GM19035 (cell line): ENCODE measurements at regions not wholly inside any gene's neighbourhood (a gene's known extent, or its start where the extent isn't known, plus 50 kb on each side); places are given as distances from the start of the nearest gene placed in this dataset.

Source experiments
- ATAC-seq: cut with Tn5 transposase; IDR thresholded peaks from one replicate; pipeline ENCODE4 v1.9.1; 2021; ENCODE audit not compliant: unreplicated experiment

DNA sequence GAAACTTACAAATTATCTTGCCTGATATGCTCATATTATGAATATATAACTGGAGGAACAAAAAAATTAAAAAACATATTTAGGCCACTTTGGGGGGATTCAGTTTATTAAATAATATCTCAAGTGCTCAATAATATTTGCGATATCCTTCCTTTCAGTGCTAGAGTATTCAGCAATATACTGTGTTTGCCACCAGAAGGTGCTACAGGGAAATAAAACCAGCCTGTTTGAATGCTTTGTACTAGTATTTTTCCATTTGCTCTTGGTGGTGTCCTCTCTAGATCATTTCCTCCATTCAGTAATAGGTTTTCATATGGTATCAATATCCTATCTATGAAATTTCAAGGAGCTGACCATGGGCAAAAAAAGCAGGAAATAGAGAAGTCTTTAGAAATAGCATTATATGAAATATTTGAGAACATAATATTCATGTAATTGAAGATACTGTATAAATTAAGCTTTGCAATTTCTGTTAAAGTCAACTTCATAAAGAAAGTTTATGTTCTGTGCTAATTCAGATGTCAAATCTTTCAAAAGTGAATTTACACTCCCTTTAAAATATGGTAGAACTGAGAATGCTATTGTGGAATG, 106.2 kb upstream of the NAV3 start:
- ATAC-seq = peak; percentile 77

DNA sequence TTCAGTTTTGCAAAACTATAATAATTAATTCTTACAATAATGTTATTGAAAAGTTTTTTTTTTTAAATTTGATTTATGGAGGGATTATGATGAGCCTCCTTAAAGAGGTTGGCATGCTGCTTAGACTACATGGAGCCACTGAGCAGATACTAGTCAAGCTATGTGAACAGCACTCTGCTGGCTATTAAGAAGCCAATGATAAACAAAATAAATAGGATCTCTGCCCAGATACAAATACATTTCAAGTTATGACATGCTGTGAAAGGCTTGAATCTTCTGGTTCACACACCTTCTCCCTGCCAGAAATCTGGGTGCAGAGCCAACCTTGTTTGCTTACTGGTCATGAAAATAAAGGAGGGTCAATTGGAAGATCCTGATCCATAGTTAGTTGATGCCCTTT, 107.4 kb upstream of the NAV3 start:
- ATAC-seq = no peak

DNA sequence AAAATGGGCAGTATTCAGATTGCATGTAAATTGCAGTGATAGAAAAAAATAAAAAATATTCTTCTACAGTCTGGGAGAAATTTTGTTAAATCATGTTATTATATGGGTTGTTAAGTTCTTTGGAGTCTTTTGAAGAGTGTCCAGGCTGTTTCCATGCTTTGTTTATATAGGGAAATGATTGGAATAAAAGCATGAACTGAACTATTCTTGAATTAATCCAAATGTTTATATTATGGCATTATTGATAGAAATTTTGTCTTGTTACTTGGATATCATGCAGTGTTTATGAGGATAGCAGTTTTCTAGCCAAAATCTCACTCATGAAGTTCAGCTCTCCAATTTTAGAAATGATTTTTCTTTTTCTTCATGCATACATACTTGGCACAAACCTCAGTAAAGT, 108.2 kb upstream of the NAV3 start:
- ATAC-seq = no peak

DNA sequence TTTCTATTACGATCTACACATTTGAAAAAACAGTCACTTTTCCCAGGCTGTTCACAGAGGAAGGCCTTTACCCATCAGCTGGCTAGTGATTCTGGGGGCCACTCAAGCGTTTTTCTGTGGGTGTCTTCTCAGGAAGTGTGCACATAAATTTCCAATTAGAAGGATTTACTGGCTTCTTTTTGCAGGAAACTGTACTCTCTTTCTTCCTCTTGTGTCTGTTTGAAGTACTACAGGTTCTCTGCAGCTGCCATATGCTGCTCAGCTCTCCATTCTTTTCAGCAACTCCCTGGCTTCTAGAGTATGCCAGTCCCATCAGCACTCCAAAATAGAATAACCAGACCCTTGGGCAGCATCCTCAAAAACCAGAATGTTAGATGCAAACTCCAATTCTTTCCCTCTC, 110.4 kb upstream of the NAV3 start:
- ATAC-seq = no peak

DNA sequence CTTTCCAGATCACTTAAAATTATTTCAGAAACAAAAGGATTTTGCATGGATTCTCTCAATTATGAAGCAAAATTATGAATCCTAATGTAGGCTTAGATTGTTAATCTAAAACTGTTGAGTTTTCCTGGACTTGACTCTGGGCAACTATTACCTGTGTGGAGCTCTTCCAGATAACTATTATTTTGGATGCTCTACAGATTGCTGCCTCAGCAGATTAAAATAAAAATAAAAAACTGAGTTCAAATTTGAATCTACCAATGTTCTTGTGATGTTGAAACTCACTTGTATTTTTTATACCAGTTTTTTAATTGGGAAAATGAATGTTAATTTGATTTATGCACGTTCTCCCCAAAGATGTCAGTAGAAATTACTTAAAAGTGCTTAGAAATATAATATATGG, 120.5 kb upstream of the NAV3 start:
- no peak for ATAC-seq

DNA sequence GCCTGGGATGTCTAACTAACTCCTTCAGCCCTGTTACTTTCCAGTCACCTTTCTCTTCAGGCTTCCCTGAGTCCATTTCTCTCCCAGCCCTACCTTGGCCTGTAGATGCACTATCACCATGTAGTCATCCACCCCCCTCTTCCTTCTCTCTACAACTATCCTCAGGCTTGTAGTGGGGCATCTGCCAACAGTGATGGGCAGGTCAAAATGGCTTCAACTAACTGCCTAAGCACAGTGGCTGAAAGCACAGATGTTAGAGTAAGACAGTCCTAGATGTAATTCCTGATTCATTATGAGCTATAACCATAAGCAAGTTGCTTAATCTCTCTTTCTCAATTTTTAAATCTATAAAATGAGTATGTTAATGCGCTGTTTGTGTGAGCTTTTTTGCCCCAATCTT, 133.6 kb upstream of the NAV3 start:
- ATAC-seq = no peak

DNA sequence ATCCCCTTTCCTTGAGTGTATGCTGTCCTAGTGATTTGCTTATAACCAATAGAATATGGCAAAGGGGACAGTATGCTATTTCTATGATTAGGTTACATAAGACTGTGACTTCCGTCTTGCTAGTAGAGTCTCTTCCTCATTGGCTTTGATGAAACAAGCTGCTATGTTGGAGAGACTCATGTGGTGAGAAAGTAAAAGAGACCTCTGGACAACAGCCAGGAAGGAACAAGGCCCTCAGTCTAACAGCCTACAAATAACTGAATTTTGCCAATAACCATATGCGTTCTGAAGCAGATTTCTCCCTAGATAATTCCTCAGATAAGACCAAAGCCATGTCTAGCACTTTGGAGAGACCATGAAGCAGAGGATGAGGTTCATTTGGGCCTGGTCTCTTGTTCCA, 134.5 kb upstream of the NAV3 start:
- ATAC-seq = no peak

DNA sequence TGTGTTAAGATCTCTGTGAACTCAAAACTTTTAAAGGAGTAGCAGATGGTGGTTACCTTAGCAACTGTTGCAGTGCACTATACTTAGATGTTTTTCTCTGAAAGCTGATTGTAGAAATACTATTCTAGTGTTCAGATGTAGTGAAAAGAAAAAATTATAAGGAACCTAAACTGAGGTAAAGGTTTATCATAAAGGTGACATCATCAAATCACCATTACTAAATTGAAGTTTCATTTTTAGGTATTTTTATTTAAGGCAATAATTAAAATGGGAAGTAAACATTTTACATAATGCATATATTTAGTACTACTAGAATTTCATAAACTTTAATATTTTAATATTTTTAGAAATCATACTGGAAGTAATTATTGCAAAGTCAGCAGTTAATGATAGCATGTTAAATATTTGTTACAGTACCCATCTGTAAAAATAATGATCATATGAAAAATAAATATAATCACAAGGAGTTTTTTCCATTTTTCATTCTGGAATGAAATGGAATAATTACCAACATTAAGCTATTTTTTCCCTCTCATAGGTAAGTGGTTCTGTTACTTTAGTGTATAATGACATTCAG, 141.1 kb upstream of the NAV3 start:
- no peak for ATAC-seq

DNA sequence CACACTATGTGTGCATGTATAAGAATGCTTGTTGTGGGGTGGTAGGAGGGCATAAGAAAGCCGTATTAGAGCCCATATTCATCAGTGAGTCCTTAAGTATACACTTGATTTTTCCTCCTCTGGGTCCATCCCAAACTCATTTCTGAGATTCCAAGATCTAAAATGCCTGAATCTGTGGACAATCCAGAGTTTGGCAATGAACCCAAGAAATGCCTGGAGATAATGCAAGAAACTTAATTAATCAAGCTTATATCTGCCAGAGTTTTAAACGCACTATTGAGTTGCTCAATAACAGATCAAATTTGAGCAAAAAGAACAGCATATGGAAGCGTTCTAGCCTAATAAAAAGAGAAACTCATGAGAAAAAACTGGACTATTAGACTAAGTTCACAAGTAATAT, 143.4 kb upstream of the NAV3 start:
- no peak for ATAC-seq

DNA sequence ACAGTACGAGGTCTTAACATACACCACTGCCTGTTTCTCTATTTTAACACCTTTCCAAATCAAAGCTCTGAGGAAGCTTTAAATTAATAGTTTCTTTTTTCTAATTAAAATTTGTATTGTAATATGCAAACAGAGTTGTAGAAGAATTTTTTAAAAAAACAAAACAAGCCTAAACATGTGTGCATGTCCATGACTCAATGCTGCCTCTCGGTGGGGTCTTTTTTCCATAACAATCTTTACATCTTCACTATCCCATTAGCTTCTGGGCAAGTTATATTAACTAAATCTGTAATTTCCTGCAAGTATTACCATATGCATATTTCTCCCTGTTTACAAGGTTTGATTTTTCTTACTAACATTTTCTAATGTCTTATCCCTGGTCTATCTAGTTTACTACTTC, 143.9 kb upstream of the NAV3 start:
- no peak for ATAC-seq

DNA sequence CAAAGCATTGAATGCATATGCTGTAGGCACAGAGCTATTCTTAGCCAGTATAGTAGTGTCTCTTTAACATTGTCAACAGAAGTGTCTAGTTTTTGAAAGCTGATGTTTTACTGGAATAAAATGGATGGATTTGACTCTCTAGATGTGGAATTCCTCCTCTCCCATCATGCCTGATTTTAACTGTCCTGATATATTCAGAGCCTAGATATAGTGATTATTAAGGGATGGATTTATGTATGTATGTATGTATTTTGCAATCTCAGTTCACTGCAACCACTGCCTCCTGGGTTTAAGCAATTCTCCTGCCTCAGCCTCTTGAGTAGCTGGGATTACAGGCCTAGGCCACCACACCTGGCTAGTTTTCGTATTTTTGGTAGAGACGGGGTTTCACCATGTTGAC, 144.8 kb upstream of the NAV3 start:
- no peak for ATAC-seq

DNA sequence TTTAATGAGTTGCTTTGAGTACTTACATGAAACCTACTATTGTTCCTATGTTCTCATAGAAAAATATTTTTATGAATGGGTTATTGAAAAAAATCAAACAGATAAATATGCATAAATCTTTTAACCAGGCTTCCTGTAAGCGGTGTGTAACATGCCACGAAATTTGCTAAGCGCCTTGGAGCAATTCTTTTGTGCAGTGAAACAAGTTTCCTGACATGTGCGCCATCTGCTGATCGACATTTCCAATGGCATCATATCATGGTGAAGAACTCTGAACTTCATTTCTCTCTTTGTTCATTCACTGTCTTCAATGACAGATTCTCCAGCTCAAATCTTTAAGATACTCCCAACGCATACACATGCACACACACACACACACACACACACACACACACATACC, 145.6 kb upstream of the NAV3 start:
- peak; percentile 71 for ATAC-seq

DNA sequence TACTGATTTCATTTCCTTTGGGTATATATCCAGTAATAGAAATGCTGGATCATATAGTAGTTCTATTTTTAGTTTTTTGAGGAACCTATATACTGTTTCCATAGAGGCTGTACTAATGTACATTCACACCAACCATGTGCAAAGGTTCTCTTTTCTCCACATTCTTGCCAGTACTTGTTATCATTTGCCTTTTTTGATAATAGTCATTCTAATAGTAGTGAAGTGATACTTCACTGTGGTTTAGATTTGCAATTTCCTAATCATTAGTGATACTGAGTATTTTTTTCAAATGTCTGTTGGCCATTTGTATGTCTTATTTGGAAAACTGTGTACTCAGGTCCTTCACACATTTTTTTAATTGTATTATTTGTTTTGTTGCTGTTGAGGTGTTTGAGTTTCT, 148.2 kb upstream of the NAV3 start:
- no peak for ATAC-seq

DNA sequence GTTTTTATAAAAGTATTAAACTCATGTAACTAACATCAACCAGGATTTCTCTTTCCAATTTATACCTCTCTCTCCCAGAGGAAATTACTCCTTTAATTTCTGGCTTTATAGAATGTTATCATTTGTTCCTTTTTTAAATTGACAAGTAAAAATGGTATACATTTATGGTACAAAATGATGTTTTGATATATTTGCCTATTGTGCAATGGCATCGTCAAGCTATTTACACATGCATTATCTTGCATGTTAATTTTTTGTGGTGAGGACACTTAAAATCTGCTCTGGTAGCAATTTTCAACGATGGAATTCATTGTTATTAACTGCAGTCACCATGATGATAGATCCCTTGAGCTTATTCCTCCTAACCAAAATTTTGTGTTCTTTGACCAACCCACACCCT, 149.0 kb upstream of the NAV3 start:
- no peak for ATAC-seq

DNA sequence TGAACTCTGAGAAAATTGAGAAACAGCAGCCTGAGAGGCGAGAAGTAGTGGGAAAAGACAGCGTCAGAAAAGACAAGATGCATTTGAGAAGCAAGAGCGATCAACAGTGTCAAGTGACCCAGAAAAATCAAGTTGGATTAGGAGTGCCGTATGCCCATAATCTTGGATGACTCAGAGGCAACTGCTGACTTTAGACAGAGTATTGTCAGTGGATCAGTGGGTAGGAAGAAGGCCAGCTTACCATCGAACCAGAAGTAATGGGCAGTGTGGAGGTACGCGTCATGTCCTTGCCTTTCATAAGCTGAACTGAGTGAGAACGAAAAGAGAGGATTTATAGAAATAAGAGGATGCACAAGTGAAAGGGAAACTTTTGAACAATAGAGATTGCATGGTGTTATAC, 151.0 kb upstream of the NAV3 start:
- no peak for ATAC-seq

DNA sequence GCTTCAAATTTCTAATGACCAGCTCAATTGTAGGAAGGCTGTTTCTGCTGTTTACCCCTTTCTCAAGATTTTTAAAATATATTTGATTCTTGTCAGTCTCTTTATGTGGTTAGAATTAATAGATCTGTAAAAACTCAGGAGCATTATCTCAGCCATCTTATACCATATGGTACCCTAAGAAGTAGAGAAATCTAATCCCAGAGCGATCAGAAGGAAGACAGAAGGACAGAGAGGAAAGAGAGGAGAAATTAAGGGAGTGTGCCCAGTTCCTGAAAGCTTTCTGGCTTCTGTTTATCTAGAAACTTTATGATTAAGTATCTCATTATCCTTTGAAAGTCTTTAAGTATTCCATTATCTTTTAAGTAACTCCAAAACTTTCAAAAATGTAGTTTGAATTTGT, 152.1 kb upstream of the NAV3 start:
- ATAC-seq = no peak

DNA sequence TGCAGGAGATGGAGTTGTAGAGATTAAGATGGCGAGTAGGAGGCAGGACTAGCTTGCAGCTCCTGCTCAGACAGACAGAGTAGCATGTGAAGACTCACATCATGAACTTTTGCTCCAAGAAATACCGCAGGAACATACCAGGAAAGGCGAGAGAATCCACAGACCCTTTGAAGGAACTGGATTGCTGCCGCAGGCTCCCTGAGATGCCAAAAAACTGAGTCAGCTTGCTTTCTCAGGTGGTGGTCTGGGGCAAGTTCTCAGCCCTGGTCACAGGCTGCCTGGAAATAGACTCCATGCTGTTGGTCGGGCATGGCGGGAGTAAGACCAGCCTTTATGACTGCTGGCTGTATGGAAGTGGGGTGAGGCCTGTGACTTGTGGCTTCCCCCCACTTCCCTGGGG, 163.6 kb upstream of the NAV3 start:
- ATAC-seq = no peak

DNA sequence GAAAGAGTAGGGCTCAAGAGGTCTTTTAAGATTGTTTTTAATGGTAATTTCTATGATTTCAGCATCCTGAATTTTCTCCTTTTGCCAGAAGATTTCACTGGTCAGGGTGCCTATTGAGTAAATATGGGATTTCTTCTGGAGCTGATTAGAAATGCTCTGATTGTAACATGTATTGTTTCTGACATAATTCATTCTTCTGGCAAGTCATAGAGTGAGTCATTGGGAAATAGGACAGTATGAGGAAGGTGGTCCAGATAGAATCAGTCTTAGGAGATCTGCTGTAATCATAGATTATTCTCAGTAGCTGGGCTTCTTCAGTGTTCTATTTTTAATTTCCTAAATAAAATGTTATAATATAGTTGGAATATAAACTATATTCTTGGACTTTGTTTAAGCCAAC, 182.0 kb upstream of the NAV3 start:
- no peak for ATAC-seq

DNA sequence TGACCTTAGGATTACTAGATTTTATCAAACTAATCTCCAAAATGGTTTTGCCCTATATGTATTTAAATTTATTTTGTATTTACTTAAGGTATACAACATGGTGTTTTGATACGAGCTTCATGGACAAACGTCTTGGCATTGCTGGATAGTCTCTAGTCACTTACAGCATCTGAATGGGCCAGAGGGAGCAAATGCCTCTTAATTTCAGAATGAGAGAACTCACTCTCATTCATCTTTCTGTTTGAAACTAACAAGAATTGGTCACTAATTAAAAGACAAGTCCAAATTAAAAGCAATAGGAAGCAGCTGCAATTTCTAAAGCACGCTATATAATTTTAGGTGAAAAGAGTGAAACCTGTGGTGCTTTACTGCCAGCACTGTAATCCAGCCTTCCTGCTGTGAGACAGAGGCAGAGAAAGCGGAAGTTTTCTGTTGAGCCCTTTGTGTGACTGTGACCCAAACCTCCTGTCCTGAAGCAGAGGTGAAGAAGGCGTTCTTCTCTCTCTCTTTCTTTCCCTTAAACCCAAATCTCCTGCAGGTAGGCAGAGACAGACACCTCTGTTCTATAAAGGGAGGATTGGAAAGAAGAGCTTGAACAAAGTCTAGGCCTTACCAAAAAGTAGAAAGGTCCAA, 184.6 kb upstream of the NAV3 start:
- ATAC-seq = no peak

DNA sequence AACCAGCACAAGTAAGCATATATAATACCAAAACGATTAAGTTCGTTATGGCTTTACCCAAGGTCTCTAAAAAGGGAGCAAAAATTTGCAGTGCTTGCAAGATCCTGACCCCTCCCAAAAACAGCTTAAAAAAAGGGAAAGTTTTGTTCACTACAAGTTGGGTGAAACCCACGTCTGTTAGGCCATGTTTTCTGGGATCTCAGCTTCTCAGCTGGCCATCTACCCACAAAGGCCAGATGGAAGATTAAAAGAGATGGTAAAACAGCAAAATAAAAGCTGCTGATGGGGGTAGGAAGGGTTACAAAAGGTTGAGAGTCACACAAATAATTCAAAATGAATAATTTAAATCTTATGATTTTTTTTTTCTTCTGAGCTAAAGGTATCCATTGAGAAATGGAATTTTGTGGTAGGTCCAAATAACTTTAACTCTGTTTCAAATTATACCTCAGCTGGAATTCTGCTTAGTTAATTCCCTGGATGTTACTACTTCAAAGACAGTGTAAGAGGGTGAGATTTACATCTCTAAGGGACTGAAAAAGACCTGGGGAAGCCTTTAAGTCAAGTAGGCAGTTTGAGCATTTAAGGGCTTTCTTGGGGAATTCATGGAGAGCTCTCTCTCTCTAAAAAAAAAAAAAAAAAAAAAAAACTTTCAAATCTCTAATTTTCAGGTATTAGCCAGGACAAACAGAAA, 185.6 kb upstream of the NAV3 start:
- no peak for ATAC-seq

DNA sequence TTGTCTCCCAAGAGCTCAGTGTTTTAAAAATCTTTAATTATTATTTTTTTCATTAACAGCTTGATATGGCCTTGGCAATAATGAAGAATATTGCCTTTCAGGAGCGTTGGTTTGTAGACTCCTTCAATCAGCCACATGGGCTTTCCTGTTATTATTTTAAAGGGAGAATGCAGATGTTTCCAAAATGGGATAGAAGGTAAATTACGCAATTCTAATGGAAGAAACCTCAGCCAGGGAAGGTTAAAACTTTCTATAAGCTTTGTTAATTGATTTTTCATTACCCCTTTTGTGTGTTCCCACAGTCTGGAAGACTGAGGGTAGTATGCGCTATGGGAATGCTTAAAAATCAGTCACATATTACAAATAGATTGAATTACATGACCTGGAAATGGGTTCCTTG, 188.4 kb upstream of the NAV3 start:
- no peak for ATAC-seq

DNA sequence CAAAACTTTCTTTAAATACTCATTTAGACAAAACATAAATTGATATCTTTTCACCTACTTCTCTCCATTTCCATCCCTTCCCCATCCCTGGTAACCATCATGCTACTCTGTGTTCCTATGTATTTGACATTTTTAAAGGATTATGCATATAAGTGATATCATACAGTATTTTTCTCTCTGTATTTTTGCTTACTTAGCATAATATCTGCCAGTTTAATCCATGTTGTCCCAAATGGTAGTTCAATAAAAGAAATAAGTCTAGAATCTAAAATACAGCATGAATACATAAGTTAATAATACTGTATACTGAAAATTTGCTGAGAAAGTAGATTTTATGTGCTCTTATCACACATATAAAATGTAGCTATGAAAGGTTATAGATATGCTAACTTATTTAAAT, 190.3 kb upstream of the NAV3 start:
- no peak for ATAC-seq
